HK-2 (cell line): ENCODE measurements at regions not wholly inside any gene's neighbourhood (a gene's known extent, or its start where the extent isn't known, plus 50 kb on each side); places are given as distances from the start of the nearest gene placed in this dataset.

Experiments used
- DNase-seq: peaks from one replicate; pipeline ENCODE4 v3.0.0-alpha.2; 2018; ENCODE audit not compliant: unreplicated experiment

- no peak for DNase-seq
Observed at GRCh38 chr10:3484306-3485056, 300.5 kb downstream of the KLF6 start.

GRCh38 chr10:3482200-3482993 is 302.6 kb downstream of the KLF6 start:
- peak; percentile 58 for DNase-seq

- DNase-seq = no peak
Observed at GRCh38 chr10:3481496-3481895, 303.5 kb downstream of the KLF6 start.

GRCh38 chr10:3480990-3481315 is 304.1 kb downstream of the KLF6 start:
- DNase-seq = no peak

- no peak for DNase-seq
Observed at GRCh38 chr10:3480281-3480989, 304.6 kb downstream of the KLF6 start.

GRCh38 chr10:3478632-3479240 is 306.2 kb upstream of the PITRM1 start:
- DNase-seq = no peak

GRCh38 chr10:3478153-3478552 is 305.6 kb upstream of the PITRM1 start:
- no peak for DNase-seq

GRCh38 chr10:3477683-3478082 is 305.1 kb upstream of the PITRM1 start:
- no peak for DNase-seq

- no peak for DNase-seq
Observed at GRCh38 chr10:3476640-3477448, 304.3 kb upstream of the PITRM1 start.

- peak; percentile 61 for DNase-seq
Observed at GRCh38 chr10:3476186-3476585, 303.6 kb upstream of the PITRM1 start.

- no peak for DNase-seq
Observed at GRCh38 chr10:3475367-3475766, 302.8 kb upstream of the PITRM1 start.

- DNase-seq = no peak
Observed at GRCh38 chr10:3474266-3474665, 301.7 kb upstream of the PITRM1 start.

- DNase-seq = no peak
Observed at GRCh38 chr10:3473271-3473670, 300.7 kb upstream of the PITRM1 start.

GRCh38 chr10:3472287-3473051 is 299.9 kb upstream of the PITRM1 start:
- peak; percentile 50 for DNase-seq

- no peak for DNase-seq
Observed at GRCh38 chr10:3471927-3472286, 299.3 kb upstream of the PITRM1 start.

GRCh38 chr10:3471472-3471871 is 298.9 kb upstream of the PITRM1 start:
- DNase-seq = no peak

GRCh38 chr10:3470191-3470590 is 297.6 kb upstream of the PITRM1 start:
- DNase-seq = peak; percentile 57

- DNase-seq = no peak
Observed at GRCh38 chr10:3469639-3470020, 297.0 kb upstream of the PITRM1 start.

GRCh38 chr10:3468919-3469638 is 296.5 kb upstream of the PITRM1 start:
- no peak for DNase-seq
